Prostate gland (tissue), 2 donors: ENCODE measurements at regions not wholly inside any gene's neighbourhood (a gene's known extent, or its start where the extent isn't known, plus 50 kb on each side); places are given as distances from the start of the nearest gene placed in this dataset.

Source experiments
- CTCF ChIP-seq, 4 experiments: fragments of 200-600 bp in 2 of 4; fragments of 450-650 bp in 2 of 4; sonication (generic) in 2 of 4; IDR thresholded peaks; 1 replicate in 3 of 4; 2 replicates in 1 of 4; pipeline ENCODE4 v1.5.1; 2016 to 2019; ENCODE audit warnings: antibody characterized with exemption in 4 of 4, mild to moderate bottlenecking in 2 of 4, moderate library complexity in 2 of 4
- POLR2A ChIP-seq: fragments of 450-650 bp; IDR thresholded peaks from one replicate; pipeline ENCODE4 v1.6.1; 2016; ENCODE audit warnings: antibody characterized with exemption, mild to moderate bottlenecking

- TF ChIP-seq CTCF (IDR thresholded peaks at IDR 0.05) (no peak), POLR2A (no peak)
Measured at GRCh38 chr19:29457413-29457812, 68.4 kb upstream of the VSTM2B start.
